GM23338 (cell line): ENCODE measurements at regions not wholly inside any gene's neighbourhood (a gene's known extent, or its start where the extent isn't known, plus 50 kb on each side); places are given as distances from the start of the nearest gene placed in this dataset.

Experiments
- EZH2 ChIP-seq: fragments of 200-600 bp; sonication (generic); IDR thresholded peaks from one replicate; pipeline ENCODE4 v1.8.0; 2017; ENCODE audit warnings: antibody characterized with exemption, mild to moderate bottlenecking, low read depth; ENCODE audit not compliant: unreplicated experiment
- JUNB ChIP-seq: IDR thresholded peaks from one replicate; pipeline ENCODE4 v1.6.1; 2016; ENCODE audit warnings: antibody characterized with exemption; ENCODE audit not compliant: unreplicated experiment
- POLR2AphosphoS5 ChIP-seq: IDR thresholded peaks from 2 replicates; pipeline ENCODE4 v1.6.1; 2016; ENCODE audit warnings: antibody characterized with exemption, low read depth
- TF ChIP-seq, protein P1 (sequence below), 2 experiments: fragments of 200-600 bp in 1 of 2; sonication (generic) in 1 of 2; conservative IDR thresholded peaks; 2 replicates each; pipeline versions ENCODE4 v1.5.1 to v1.6.1; 2016 to 2017; ENCODE audit warnings: antibody characterized with exemption in 2 of 2, low read depth in 2 of 2, mild to moderate bottlenecking in 2 of 2, moderate library complexity in 1 of 2

DNA sequence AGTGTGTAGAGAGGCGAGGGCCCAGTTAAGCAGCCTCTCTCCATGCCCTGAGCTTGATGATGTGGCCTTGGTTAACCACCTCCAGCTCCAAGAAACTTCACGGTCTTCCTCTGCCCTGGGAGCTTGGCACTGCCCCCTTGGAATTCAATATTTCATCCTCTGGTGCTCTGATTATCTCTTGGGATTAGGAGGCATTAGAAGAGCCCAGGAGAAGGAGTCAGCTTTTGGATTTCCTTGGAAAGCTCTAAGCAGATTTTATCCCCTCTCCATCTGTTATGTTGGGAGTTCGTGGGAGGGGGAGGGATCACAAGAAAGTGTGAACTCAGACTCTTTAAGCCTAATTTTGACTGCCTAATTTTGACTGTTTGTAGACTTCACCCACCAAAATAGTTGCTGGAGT is 132.7 kb upstream of the AGBL1 start:
- TF ChIP-seq, protein P1, sequence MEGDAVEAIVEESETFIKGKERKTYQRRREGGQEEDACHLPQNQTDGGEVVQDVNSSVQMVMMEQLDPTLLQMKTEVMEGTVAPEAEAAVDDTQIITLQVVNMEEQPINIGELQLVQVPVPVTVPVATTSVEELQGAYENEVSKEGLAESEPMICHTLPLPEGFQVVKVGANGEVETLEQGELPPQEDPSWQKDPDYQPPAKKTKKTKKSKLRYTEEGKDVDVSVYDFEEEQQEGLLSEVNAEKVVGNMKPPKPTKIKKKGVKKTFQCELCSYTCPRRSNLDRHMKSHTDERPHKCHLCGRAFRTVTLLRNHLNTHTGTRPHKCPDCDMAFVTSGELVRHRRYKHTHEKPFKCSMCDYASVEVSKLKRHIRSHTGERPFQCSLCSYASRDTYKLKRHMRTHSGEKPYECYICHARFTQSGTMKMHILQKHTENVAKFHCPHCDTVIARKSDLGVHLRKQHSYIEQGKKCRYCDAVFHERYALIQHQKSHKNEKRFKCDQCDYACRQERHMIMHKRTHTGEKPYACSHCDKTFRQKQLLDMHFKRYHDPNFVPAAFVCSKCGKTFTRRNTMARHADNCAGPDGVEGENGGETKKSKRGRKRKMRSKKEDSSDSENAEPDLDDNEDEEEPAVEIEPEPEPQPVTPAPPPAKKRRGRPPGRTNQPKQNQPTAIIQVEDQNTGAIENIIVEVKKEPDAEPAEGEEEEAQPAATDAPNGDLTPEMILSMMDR (conservative IDR thresholded peaks at IDR 0.05; ENCODE audit: low read depth in 2 of 2), result no peak
- TF ChIP-seq EZH2 (no peak), POLR2AphosphoS5 (no peak), JUNB (no peak)
